HL-60 (cell line): ENCODE measurements at regions not wholly inside any gene's neighbourhood (a gene's known extent, or its start where the extent isn't known, plus 50 kb on each side); places are given as distances from the start of the nearest gene placed in this dataset.

Experiments
- CTCF ChIP-seq: IDR thresholded peaks from one replicate; pipeline ENCODE4 v1.5.1; 2011; ENCODE audit warnings: low read length, control low read depth, inconsistent platforms; ENCODE audit not compliant: insufficient read depth
- GABPA ChIP-seq: IDR thresholded peaks from 2 replicates; pipeline ENCODE4 v1.6.1; 2012; ENCODE audit warnings: low read depth
- POLR2AphosphoS5 ChIP-seq: IDR thresholded peaks from 2 replicates; pipeline ENCODE4 v1.6.1; 2012; ENCODE audit warnings: low read depth
- REST ChIP-seq: IDR thresholded peaks from 2 replicates; pipeline ENCODE4 v1.6.1; 2012; ENCODE audit warnings: low read depth; ENCODE audit not compliant: insufficient replicate concordance

- no peak for TF ChIP-seq REST
- no peak for TF ChIP-seq CTCF
- no peak for TF ChIP-seq POLR2AphosphoS5
- TF ChIP-seq GABPA, result no peak
Measured at GRCh38 chr3:118207271-118207670, 827.4 kb downstream of the IGSF11 start.
